GM23338 (cell line): ENCODE measurements at regions not wholly inside any gene's neighbourhood (a gene's known extent, or its start where the extent isn't known, plus 50 kb on each side); places are given as distances from the start of the nearest gene placed in this dataset.

Experiments
- CTCF ChIP-seq, 2 experiments: fragments of 200-600 bp in 1 of 2; sonication (generic) in 1 of 2; conservative IDR thresholded peaks; 2 replicates each; pipeline versions ENCODE4 v1.5.1 to v1.6.1; 2016 to 2017; ENCODE audit warnings: antibody characterized with exemption in 2 of 2, low read depth in 2 of 2, mild to moderate bottlenecking in 2 of 2, moderate library complexity in 1 of 2
- ETS1 ChIP-seq: IDR thresholded peaks from 2 replicates; pipeline ENCODE4 v1.6.1; 2016; ENCODE audit warnings: antibody characterized with exemption
- EZH2 ChIP-seq: fragments of 200-600 bp; sonication (generic); IDR thresholded peaks from one replicate; pipeline ENCODE4 v1.8.0; 2017; ENCODE audit warnings: antibody characterized with exemption, mild to moderate bottlenecking, low read depth; ENCODE audit not compliant: unreplicated experiment
- POLR2AphosphoS5 ChIP-seq: IDR thresholded peaks from 2 replicates; pipeline ENCODE4 v1.6.1; 2016; ENCODE audit warnings: antibody characterized with exemption, low read depth

GRCh38 chr2:193566276-193566675 is 1371.5 kb upstream of the TMEFF2 start:
- TF ChIP-seq CTCF (conservative IDR thresholded peaks at IDR 0.05; ENCODE audit: low read depth in 2 of 2) = no peak
- TF ChIP-seq EZH2 = no peak
- TF ChIP-seq ETS1 = no peak
- no peak for TF ChIP-seq POLR2AphosphoS5
